ENCODE measurements at regions not wholly inside any gene's neighbourhood (a gene's known extent, or its start where the extent isn't known, plus 50 kb on each side); places are given as distances from the start of the nearest gene placed in this dataset.

GRCh38 chr2:5150871-5151270 is 541.3 kb upstream of the SOX11 start:
- H3K9ac ChIP-seq (ENCODE audit: insufficient read depth, low read depth, low read length): no peak overlapping the region
- intact Hi-C loops (cut with micrococcal nuclease; ENCODE audit: unreplicated experiment) (no loop called here), in situ Hi-C loops (cut with HindIII; ENCODE audit: extremely low pct_ligation_motif_present, low pct_unique_long_range_greater_than_20kb) (no loop called here)
- CTCF ChIA-PET (ENCODE audit: low intra/inter-chr PET ratio, low total read pairs): no interaction called here
- DNase-seq (ENCODE audit: low spot score): no peak
- H3K36me3 ChIP-seq (replicated peaks in 1 of 2; ENCODE audit: control insufficient read depth in 1 of 2, insufficient read depth in 2 of 2, low read length in 2 of 2): no peaks in the 10 kb centered on the region
- H3K4me1 ChIP-seq (ENCODE audit: insufficient read depth, low read length): no peaks in the 10 kb centered on the region
- H3K79me2 ChIP-seq (ENCODE audit: insufficient read depth, low read length): no peaks in the 10 kb centered on the region
- no peaks in the 10 kb centered on the region for H3K27me3 ChIP-seq (ENCODE audit: control insufficient read depth in 1 of 2, insufficient read depth in 2 of 2, low read length in 2 of 2)
- WGBS (ENCODE audit: low lambda C conversion rate): 1% methylated on average over 5 of the region's 5 CpGs
- ATAC-seq: no peak
- POLR2A ChIA-PET: no interaction called here
- peaks cover 87% of the 10 kb centered on the region for H3K9me3 ChIP-seq (ENCODE audit: low read length)
- FAIRE-seq: no peak
- no peak overlapping the region for H3K27ac ChIP-seq (ENCODE audit: extremely low read length, insufficient read depth, low read length)
- TF ChIP-seq ZNF510 (CRISPR knock-in tag; IDR thresholded peaks at IDR 0.05; ENCODE audit: low read depth): no peak
- TF ChIP-seq XRCC5 (optimal IDR thresholded peaks at IDR 0.05; ENCODE audit: low read length): no peak
- TF ChIP-seq ZGPAT (CRISPR knock-in tag; IDR thresholded peaks at IDR 0.05): no peak
- no peak for TF ChIP-seq MNT (IDR thresholded peaks at IDR 0.05)
- no peak for TF ChIP-seq TSC22D2 (CRISPR knock-in tag; IDR thresholded peaks at IDR 0.05; ENCODE audit: borderline replicate concordance)
- no peak for TF ChIP-seq WIZ (CRISPR knock-in tag; IDR thresholded peaks at IDR 0.05)
- no peak for TF ChIP-seq SMAD9 (CRISPR knock-in tag; IDR thresholded peaks at IDR 0.05)
- no peak for TF ChIP-seq CCAR2 (optimal IDR thresholded peaks at IDR 0.05; ENCODE audit: low read depth, low read length)
- peak; percentile 87 for TF ChIP-seq MAFF (IDR thresholded peaks at IDR 0.05; ENCODE audit: low read depth, low read length)
- no peak for TF ChIP-seq AKAP8 (CRISPR knock-in tag; IDR thresholded peaks at IDR 0.05)
- no peak for TF ChIP-seq AGO1 (IDR thresholded peaks at IDR 0.05; ENCODE audit: low read depth, low read length, poor library complexity, severe bottlenecking)
- peak; percentile 82 to 90 for TF ChIP-seq MAFK (conservative IDR thresholded peaks at IDR 0.05 in 1 of 2, IDR thresholded peaks at IDR 0.05 in 1 of 2; ENCODE audit: low read length in 2 of 2)
- H2AFZ ChIP-seq (ENCODE audit: low read length): no peak overlapping the region
- BruUV-seq (replicated peaks): no TSS peak
- no peak overlapping the region for H3K4me3 ChIP-seq (replicated peaks in 1 of 3; ENCODE audit: insufficient read depth in 1 of 3, low read depth in 2 of 3, low read length in 3 of 3)
- H4K20me1 ChIP-seq (ENCODE audit: insufficient read depth, low read length): no peaks in the 10 kb centered on the region
- H3K4me2 ChIP-seq (ENCODE audit: low read depth, low read length): no peak overlapping the region
